ENCODE measurements at regions not wholly inside any gene's neighbourhood (a gene's known extent, or its start where the extent isn't known, plus 50 kb on each side); places are given as distances from the start of the nearest gene placed in this dataset.

- Histone ChIP-seq H3K36me3 (replicated peaks in 1 of 2; ENCODE audit: control insufficient read depth in 1 of 2, insufficient read depth in 2 of 2, low read length in 1 of 2) (no peaks in the 10 kb centered on the region), H3K4me1 (ENCODE audit: control insufficient read depth in 1 of 2, insufficient read depth in 2 of 2, low read depth in 1 of 2, low read length in 1 of 2) (no peaks in the 10 kb centered on the region), H3K4me3 (ENCODE audit: low read depth in 2 of 2, low read length in 1 of 2) (no peak overlapping the region), H3K27ac (ENCODE audit: low read depth in 2 of 2, low read length in 1 of 2) (no peak overlapping the region), H3K9me3 (no peaks in the 10 kb centered on the region), H4K20me1 (ENCODE audit: insufficient read depth) (no peaks in the 10 kb centered on the region), H3K79me2 (ENCODE audit: insufficient read depth) (no peaks in the 10 kb centered on the region), H3K9me2 (no peaks in the 10 kb centered on the region), H3K9ac (no peak overlapping the region), H3K4me2 (no peak overlapping the region), H3K27me3 (ENCODE audit: insufficient read depth) (peaks cover 8% of the 10 kb centered on the region; the same call in 1 of the 2 replicates), H3F3A (replicated peaks; ENCODE audit: insufficient read depth) (no peaks in the 10 kb centered on the region), H2AFZ (ENCODE audit: low read depth) (no peak overlapping the region)
- TF ChIP-seq ELF1 (IDR thresholded peaks at IDR 0.05) (no peak), IRF3 (IDR thresholded peaks at IDR 0.05; ENCODE audit: low read depth, low read length) (no peak), GABPA (IDR thresholded peaks at IDR 0.05; ENCODE audit: low read depth) (no peak), CHD2 (IDR thresholded peaks at IDR 0.05; ENCODE audit: low read length, partially characterized antibody) (no peak), USF2 (IDR thresholded peaks at IDR 0.05; ENCODE audit: borderline replicate concordance, low read depth, low read length) (no peak), USF1 (IDR thresholded peaks at IDR 0.05; ENCODE audit: borderline replicate concordance, low read depth) (no peak), MAX (IDR thresholded peaks at IDR 0.05; ENCODE audit: low read depth) (no peak), EP300 (IDR thresholded peaks at IDR 0.05; ENCODE audit: borderline replicate concordance in 1 of 2, low read depth in 1 of 2, low read length in 1 of 2) (no peak), MXI1 (IDR thresholded peaks at IDR 0.05; ENCODE audit: low read depth, low read length) (no peak), EZH2phosphoT487 (IDR thresholded peaks at IDR 0.05; ENCODE audit: borderline replicate concordance, low read depth) (no peak), TAF1 (IDR thresholded peaks at IDR 0.05; ENCODE audit: borderline replicate concordance, low read depth, low read length) (no peak), RFX5 (IDR thresholded peaks at IDR 0.05; ENCODE audit: low read length) (no peak), NFIC (IDR thresholded peaks at IDR 0.05; ENCODE audit: borderline replicate concordance) (no peak), RXRA (IDR thresholded peaks at IDR 0.05; ENCODE audit: borderline replicate concordance, low read depth) (no peak), YY1 (IDR thresholded peaks at IDR 0.05; ENCODE audit: low read depth) (no peak), NRF1 (IDR thresholded peaks at IDR 0.05; ENCODE audit: low read depth, low read length) (no peak)
- 0% methylated on average over 2 of the region's 2 CpGs for WGBS (ENCODE audit: low lambda C conversion rate)
- DNase-seq: no peak
- CTCF ChIA-PET: no interaction called here
- POLR2A ChIA-PET: no interaction called here
These were observed 113.7 kb upstream of the CCND2 start for GRCh38 chr12:4159851-4160250.

GRCh38 chr12:4158306-4158705 is 115.3 kb upstream of the CCND2 start:
- H3K27me3 ChIP-seq (ENCODE audit: insufficient read depth): peaks cover 18% of the 10 kb centered on the region; the same call in 1 of the 2 replicates
- TF ChIP-seq MAX (IDR thresholded peaks at IDR 0.05; ENCODE audit: low read depth) (no peak), EP300 (IDR thresholded peaks at IDR 0.05; ENCODE audit: borderline replicate concordance in 1 of 2, low read depth in 1 of 2, low read length in 1 of 2) (no peak)
- no peaks in the 10 kb centered on the region for H4K20me1 ChIP-seq (ENCODE audit: insufficient read depth)
- H3F3A ChIP-seq (replicated peaks; ENCODE audit: insufficient read depth): no peaks in the 10 kb centered on the region
- H2AFZ ChIP-seq (ENCODE audit: low read depth): no peak overlapping the region
- H3K36me3 ChIP-seq (replicated peaks in 1 of 2; ENCODE audit: control insufficient read depth in 1 of 2, insufficient read depth in 2 of 2, low read length in 1 of 2): no peaks in the 10 kb centered on the region
- CTCF ChIA-PET: no interaction called here
- no peaks in the 10 kb centered on the region for H3K9me3 ChIP-seq
- WGBS (ENCODE audit: low lambda C conversion rate): 13% methylated on average over 2 of the region's 2 CpGs
- H3K27ac ChIP-seq (ENCODE audit: low read depth in 2 of 2, low read length in 1 of 2): no peak overlapping the region
- no peaks in the 10 kb centered on the region for H3K9me2 ChIP-seq
- H3K4me1 ChIP-seq (ENCODE audit: control insufficient read depth in 1 of 2, insufficient read depth in 2 of 2, low read depth in 1 of 2, low read length in 1 of 2): no peaks in the 10 kb centered on the region
- H3K79me2 ChIP-seq (ENCODE audit: insufficient read depth): no peaks in the 10 kb centered on the region
- DNase-seq: no peak
- POLR2A ChIA-PET: interaction anchor here (0.6 kb wide), 1 partner anchor 476 kb away, joined by 4 read pairs; no protein-coding TSS in a partner anchor
- H3K9ac ChIP-seq: no peak overlapping the region
- H3K4me3 ChIP-seq (ENCODE audit: low read depth in 2 of 2, low read length in 1 of 2): no peak overlapping the region
- H3K4me2 ChIP-seq: no peak overlapping the region
